HG02884 (cell line): ENCODE measurements at regions not wholly inside any gene's neighbourhood (a gene's known extent, or its start where the extent isn't known, plus 50 kb on each side); places are given as distances from the start of the nearest gene placed in this dataset.
"Not testable (repeated sequence)": the region's sequence is repeated elsewhere in the genome, so short reads cannot be mapped to it uniquely, and the experiment has no call there.

Source experiments
- ATAC-seq: cut with Tn5 transposase; IDR thresholded peaks from one replicate; pipeline ENCODE4 v1.9.1; 2021; ENCODE audit warnings: mild to moderate bottlenecking, moderate library complexity; ENCODE audit not compliant: unreplicated experiment

GRCh38 chr3:94648270-94649180 is 585.7 kb downstream of the NSUN3 start:
- ATAC-seq, result not testable (repeated sequence)

GRCh38 chr3:94654096-94654495 is 591.2 kb downstream of the NSUN3 start:
- ATAC-seq, result no peak

GRCh38 chr3:94665922-94666321 is 603.1 kb downstream of the NSUN3 start:
- ATAC-seq, result no peak

- no peak for ATAC-seq
Measured at GRCh38 chr3:94671078-94671477, 608.2 kb downstream of the NSUN3 start.

GRCh38 chr3:94673876-94674275 is 611.0 kb downstream of the NSUN3 start:
- no peak for ATAC-seq

- ATAC-seq, result no peak
Measured at GRCh38 chr3:94686208-94686607, 623.3 kb downstream of the NSUN3 start.

GRCh38 chr3:94693997-94694640 is 631.3 kb downstream of the NSUN3 start:
- ATAC-seq, result no peak

GRCh38 chr3:94694894-94695293 is 632.0 kb downstream of the NSUN3 start:
- no peak for ATAC-seq

GRCh38 chr3:94704467-94704866 is 641.6 kb downstream of the NSUN3 start:
- no peak for ATAC-seq

- ATAC-seq, result no peak
Measured at GRCh38 chr3:94709249-94709902, 646.5 kb downstream of the NSUN3 start.

- no peak for ATAC-seq
Measured at GRCh38 chr3:94714194-94714593, 651.3 kb downstream of the NSUN3 start.

GRCh38 chr3:94716326-94717018 is 653.6 kb downstream of the NSUN3 start:
- no peak for ATAC-seq

GRCh38 chr3:94734206-94734605 is 671.3 kb downstream of the NSUN3 start:
- no peak for ATAC-seq

GRCh38 chr3:94735354-94735753 is 672.5 kb downstream of the NSUN3 start:
- ATAC-seq, result no peak

GRCh38 chr3:94737116-94737515 is 674.3 kb downstream of the NSUN3 start:
- ATAC-seq, result no peak

- no peak for ATAC-seq
Measured at GRCh38 chr3:94739420-94739819, 676.6 kb downstream of the NSUN3 start.

- no peak for ATAC-seq
Measured at GRCh38 chr3:94758751-94759150, 695.9 kb downstream of the NSUN3 start.

- ATAC-seq, result no peak
Measured at GRCh38 chr3:94772402-94772801, 709.5 kb downstream of the NSUN3 start.

- ATAC-seq, result no peak
Measured at GRCh38 chr3:94775746-94776145, 712.9 kb downstream of the NSUN3 start.

- no peak for ATAC-seq
Measured at GRCh38 chr3:94776401-94776915, 713.6 kb downstream of the NSUN3 start.

GRCh38 chr3:94778289-94778688 is 715.4 kb downstream of the NSUN3 start:
- ATAC-seq, result no peak
